WTC11 (cell line): ENCODE measurements at regions not wholly inside any gene's neighbourhood (a gene's known extent, or its start where the extent isn't known, plus 50 kb on each side); places are given as distances from the start of the nearest gene placed in this dataset.

ENCODE experiments used
- CBFB ChIP-seq: sonication (generic); formaldehyde crosslinking; IDR thresholded peaks from 2 replicates; pipeline ENCODE4 v1.8.1; 2022; ENCODE audit warnings: mild to moderate bottlenecking, low read depth, missing genetic modification reagents
- ETV6 ChIP-seq: sonication (generic); formaldehyde crosslinking; IDR thresholded peaks from 2 replicates; pipeline ENCODE4 v1.8.1; 2022; ENCODE audit warnings: mild to moderate bottlenecking, missing genetic modification reagents
- FOXP1 ChIP-seq: sonication (generic); formaldehyde crosslinking; IDR thresholded peaks from 2 replicates; pipeline ENCODE4 v1.8.0; 2022; ENCODE audit warnings: missing genetic modification reagents, mild to moderate bottlenecking, moderate library complexity, borderline replicate concordance
- KAT7 ChIP-seq: sonication (generic); formaldehyde crosslinking; IDR thresholded peaks from 2 replicates; pipeline ENCODE4 v1.8.1; 2023; ENCODE audit warnings: missing genetic modification reagents, mild to moderate bottlenecking, borderline replicate concordance
- OVOL2 ChIP-seq: fragments of 250-450 bp; sonication (Bioruptor Pico); IDR thresholded peaks from 2 replicates; pipeline ENCODE4 v1.9.0; 2021; ENCODE audit warnings: mild to moderate bottlenecking, borderline replicate concordance
- ZBTB21 ChIP-seq: sonication (generic); formaldehyde crosslinking; IDR thresholded peaks from 2 replicates; pipeline ENCODE4 v1.8.1; 2023; ENCODE audit warnings: mild to moderate bottlenecking, missing genetic modification reagents, borderline replicate concordance
- ZNF121 ChIP-seq: sonication (generic); formaldehyde crosslinking; IDR thresholded peaks from 2 replicates; pipeline ENCODE4 v1.8.0; 2023; ENCODE audit warnings: missing genetic modification reagents
- ZNF263 ChIP-seq: sonication (generic); formaldehyde crosslinking; IDR thresholded peaks from 2 replicates; pipeline ENCODE4 v1.8.1; 2022; ENCODE audit warnings: low read depth, mild to moderate bottlenecking, moderate library complexity, missing genetic modification reagents
- TF ChIP-seq, protein P1 (sequence below): sonication (generic); formaldehyde crosslinking; IDR thresholded peaks from 2 replicates; pipeline ENCODE4 v1.8.1; 2023; ENCODE audit warnings: mild to moderate bottlenecking, missing genetic modification reagents, moderate library complexity
- TF ChIP-seq, protein P2 (sequence below): fragments of 200-600 bp; IDR thresholded peaks from 2 replicates; pipeline ENCODE4 v1.8.0; 2022; ENCODE audit warnings: antibody characterized with exemption

DNA sequence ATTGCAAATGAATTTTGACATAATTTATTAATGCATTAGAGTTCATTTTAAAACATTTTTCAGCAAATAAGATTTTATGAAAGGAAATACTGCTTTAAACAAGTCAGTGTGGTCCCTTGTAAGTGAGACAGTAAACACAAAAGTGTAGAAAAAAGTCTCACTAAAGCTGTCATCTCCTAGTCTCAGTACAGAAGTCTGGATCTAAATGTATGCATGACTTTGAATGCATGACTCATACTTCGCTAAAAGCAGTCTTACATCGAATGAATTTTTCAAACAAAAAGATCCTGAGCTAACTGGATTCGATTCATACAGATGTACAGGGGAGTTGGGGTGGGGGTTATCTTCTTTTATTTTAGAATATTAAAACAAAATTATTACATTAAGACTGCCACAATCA lies 207.4 kb upstream of the VCX start:
- TF ChIP-seq, protein P1, sequence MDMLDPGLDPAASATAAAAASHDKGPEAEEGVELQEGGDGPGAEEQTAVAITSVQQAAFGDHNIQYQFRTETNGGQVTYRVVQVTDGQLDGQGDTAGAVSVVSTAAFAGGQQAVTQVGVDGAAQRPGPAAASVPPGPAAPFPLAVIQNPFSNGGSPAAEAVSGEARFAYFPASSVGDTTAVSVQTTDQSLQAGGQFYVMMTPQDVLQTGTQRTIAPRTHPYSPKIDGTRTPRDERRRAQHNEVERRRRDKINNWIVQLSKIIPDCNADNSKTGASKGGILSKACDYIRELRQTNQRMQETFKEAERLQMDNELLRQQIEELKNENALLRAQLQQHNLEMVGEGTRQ, result no peak
- TF ChIP-seq KAT7 (CRISPR knock-in tag) (no peak), ZNF263 (CRISPR knock-in tag) (no peak), ZNF121 (no peak), OVOL2 (CRISPR knock-in tag) (no peak), CBFB (CRISPR knock-in tag) (no peak), ZBTB21 (CRISPR knock-in tag) (no peak), FOXP1 (CRISPR knock-in tag) (no peak), ETV6 (CRISPR knock-in tag) (no peak)
- TF ChIP-seq, protein P2, sequence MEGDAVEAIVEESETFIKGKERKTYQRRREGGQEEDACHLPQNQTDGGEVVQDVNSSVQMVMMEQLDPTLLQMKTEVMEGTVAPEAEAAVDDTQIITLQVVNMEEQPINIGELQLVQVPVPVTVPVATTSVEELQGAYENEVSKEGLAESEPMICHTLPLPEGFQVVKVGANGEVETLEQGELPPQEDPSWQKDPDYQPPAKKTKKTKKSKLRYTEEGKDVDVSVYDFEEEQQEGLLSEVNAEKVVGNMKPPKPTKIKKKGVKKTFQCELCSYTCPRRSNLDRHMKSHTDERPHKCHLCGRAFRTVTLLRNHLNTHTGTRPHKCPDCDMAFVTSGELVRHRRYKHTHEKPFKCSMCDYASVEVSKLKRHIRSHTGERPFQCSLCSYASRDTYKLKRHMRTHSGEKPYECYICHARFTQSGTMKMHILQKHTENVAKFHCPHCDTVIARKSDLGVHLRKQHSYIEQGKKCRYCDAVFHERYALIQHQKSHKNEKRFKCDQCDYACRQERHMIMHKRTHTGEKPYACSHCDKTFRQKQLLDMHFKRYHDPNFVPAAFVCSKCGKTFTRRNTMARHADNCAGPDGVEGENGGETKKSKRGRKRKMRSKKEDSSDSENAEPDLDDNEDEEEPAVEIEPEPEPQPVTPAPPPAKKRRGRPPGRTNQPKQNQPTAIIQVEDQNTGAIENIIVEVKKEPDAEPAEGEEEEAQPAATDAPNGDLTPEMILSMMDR, result no peak
